Upper lobe of left lung (tissue), 6 donors: ENCODE measurements at regions not wholly inside any gene's neighbourhood (a gene's known extent, or its start where the extent isn't known, plus 50 kb on each side); places are given as distances from the start of the nearest gene placed in this dataset.

Source experiments
- ATAC-seq, 2 donors: fragments of 200-7000 bp; cut with Tn5 transposase; one replicate each; pipeline ENCODE4 v1.9.1; 2022; ENCODE audit warnings: mild to moderate bottlenecking in 2 of 2, moderate library complexity in 2 of 2; ENCODE audit not compliant: low FRiP score in 2 of 2
- DNase-seq, 2 donors: peaks; one replicate each; pipeline ENCODE4 v3.0.0-alpha.2; 2019 to 2020
- H3K27ac ChIP-seq, 4 donors: fragments of 200-600 bp; sonication (generic); one replicate each; pipeline ENCODE4 v1.5.1; 2016 to 2019
- H3K27me3 ChIP-seq, 4 donors: fragments of 200-600 bp; sonication (generic); one replicate each; pipeline ENCODE4 v1.5.1; 2017 to 2019
- H3K36me3 ChIP-seq, 4 donors: fragments of 200-600 bp; sonication (generic); one replicate each; pipeline ENCODE4 v1.5.1; 2016 to 2019
- H3K4me1 ChIP-seq, 4 donors: fragments of 200-600 bp; sonication (generic); one replicate each; pipeline ENCODE4 v1.5.1; 2018 to 2019
- H3K4me3 ChIP-seq, 4 donors: fragments of 200-600 bp; sonication (generic); one replicate each; pipeline ENCODE4 v1.5.1; 2017 to 2019; ENCODE audit warnings: mild to moderate bottlenecking in 2 of 4, moderate library complexity in 1 of 4
- H3K9me3 ChIP-seq, 4 donors: fragments of 200-600 bp; sonication (generic); one replicate each; pipeline ENCODE4 v1.5.1; 2018 to 2019
- EP300 ChIP-seq, 4 donors: sonication (generic); formaldehyde crosslinking; IDR thresholded peaks; one replicate each; pipeline ENCODE4 v1.5.1; 2017; ENCODE audit warnings: antibody characterized with exemption in 4 of 4, control low read depth in 2 of 4
- POLR2A ChIP-seq, 4 donors: fragments of 450-650 bp; IDR thresholded peaks; one replicate each; pipeline ENCODE4 v1.5.1; 2016 to 2017; ENCODE audit warnings: antibody characterized with exemption in 4 of 4, mild to moderate bottlenecking in 2 of 4
- POLR2AphosphoS5 ChIP-seq, 2 donors: sonication (generic); formaldehyde crosslinking; IDR thresholded peaks; one replicate each; pipeline ENCODE4 v1.5.1; 2017; ENCODE audit warnings: antibody characterized with exemption in 2 of 2
- WGBS, 2 donors: methylation state at CpG; one replicate each; pipeline ENCODE4 v1.1.5; 2017 to 2018; 5-methylcytosine and 5-hydroxymethylcytosine counted together
- TF ChIP-seq, protein P1 (sequence below), 6 experiments: fragments of 450-650 bp in 4 of 6; fragments of 200-600 bp in 2 of 6; sonication (generic) in 2 of 6; IDR thresholded peaks; one replicate each; pipeline ENCODE4 v1.5.1; 2016 to 2019; ENCODE audit warnings: antibody characterized with exemption in 6 of 6
- donor health status: DM: no; HTN: no; CAD: no; lungs with moderate emphysema.
- donor health status: DM: no; HTN: yes; CAD: no; lungs with severe emphysema.

GRCh38 chr2:47315475-47315874 is 53.6 kb upstream of the EPCAM start:
- Histone ChIP-seq H3K4me1 (peaks cover 8 to 14% (median 10%) of the 10 kb centered on the region in 4 donors), H3K9me3 (no peaks in the 10 kb centered on the region), H3K27me3 (no peaks in the 10 kb centered on the region), H3K27ac (no peak overlapping the region), H3K4me3 (no peak overlapping the region), H3K36me3 (no peaks in the 10 kb centered on the region)
- DNase-seq (no peak), ATAC-seq (no peak)
- TF ChIP-seq, protein P1, sequence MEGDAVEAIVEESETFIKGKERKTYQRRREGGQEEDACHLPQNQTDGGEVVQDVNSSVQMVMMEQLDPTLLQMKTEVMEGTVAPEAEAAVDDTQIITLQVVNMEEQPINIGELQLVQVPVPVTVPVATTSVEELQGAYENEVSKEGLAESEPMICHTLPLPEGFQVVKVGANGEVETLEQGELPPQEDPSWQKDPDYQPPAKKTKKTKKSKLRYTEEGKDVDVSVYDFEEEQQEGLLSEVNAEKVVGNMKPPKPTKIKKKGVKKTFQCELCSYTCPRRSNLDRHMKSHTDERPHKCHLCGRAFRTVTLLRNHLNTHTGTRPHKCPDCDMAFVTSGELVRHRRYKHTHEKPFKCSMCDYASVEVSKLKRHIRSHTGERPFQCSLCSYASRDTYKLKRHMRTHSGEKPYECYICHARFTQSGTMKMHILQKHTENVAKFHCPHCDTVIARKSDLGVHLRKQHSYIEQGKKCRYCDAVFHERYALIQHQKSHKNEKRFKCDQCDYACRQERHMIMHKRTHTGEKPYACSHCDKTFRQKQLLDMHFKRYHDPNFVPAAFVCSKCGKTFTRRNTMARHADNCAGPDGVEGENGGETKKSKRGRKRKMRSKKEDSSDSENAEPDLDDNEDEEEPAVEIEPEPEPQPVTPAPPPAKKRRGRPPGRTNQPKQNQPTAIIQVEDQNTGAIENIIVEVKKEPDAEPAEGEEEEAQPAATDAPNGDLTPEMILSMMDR (IDR thresholded peaks at IDR 0.05) = no peak
- TF ChIP-seq POLR2AphosphoS5 (IDR thresholded peaks at IDR 0.05) = no peak
- 87 to 93% methylated on average over 5 of the region's 5 CpGs for WGBS, 2 donors

DNA sequence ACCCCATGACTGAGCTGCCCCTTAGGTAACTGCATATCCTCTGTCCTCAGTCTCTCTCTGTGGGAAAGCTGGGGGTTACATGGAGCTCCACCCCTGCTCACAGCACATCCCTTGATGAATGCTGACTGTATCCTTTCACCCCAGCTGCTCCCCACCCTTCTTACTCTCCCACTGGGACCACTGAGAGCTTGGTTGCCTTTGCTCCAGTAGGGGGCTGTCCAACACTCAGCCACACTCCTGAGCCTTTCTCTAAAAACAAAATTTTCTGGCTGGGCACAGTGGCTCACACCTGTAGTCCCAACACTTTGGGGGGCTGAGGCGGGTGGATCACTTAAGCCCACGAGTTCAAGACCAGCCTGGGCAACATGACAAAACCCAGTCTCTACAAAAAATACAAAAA is 55.4 kb upstream of the EPCAM start:
- WGBS, 2 donors = 81 to 85% methylated on average over 2 of the region's 2 CpGs
- Histone ChIP-seq H3K9me3 (no peaks in the 10 kb centered on the region), H3K36me3 (no peaks in the 10 kb centered on the region), H3K4me1 (peaks cover 17 to 23% (median 20%) of the 10 kb centered on the region in 4 donors), H3K27me3 (no peaks in the 10 kb centered on the region), H3K27ac (no peak overlapping the region), H3K4me3 (no peak overlapping the region)
- TF ChIP-seq POLR2AphosphoS5 (IDR thresholded peaks at IDR 0.05) = no peak
- no peak for TF ChIP-seq EP300 (IDR thresholded peaks at IDR 0.05)
- TF ChIP-seq POLR2A (IDR thresholded peaks at IDR 0.05) = no peak
- TF ChIP-seq, protein P1 (IDR thresholded peaks at IDR 0.05) = no peak
- DNase-seq = no peak
- no peak for ATAC-seq

GRCh38 chr2:47313141-47313691 is 55.9 kb upstream of the EPCAM start:
- Histone ChIP-seq H3K27me3 (no peaks in the 10 kb centered on the region), H3K9me3 (no peaks in the 10 kb centered on the region), H3K27ac (no peak overlapping the region), H3K4me1 (peaks cover 17 to 23% (median 20%) of the 10 kb centered on the region in 4 donors), H3K36me3 (no peaks in the 10 kb centered on the region), H3K4me3 (no peak overlapping the region)
- WGBS, 2 donors = 50 to 55% methylated on average over 6 of the region's 6 CpGs
- peak in 1 of 2 donors; percentile 59 for DNase-seq
- TF ChIP-seq, protein P1 (IDR thresholded peaks at IDR 0.05) = no peak
- TF ChIP-seq EP300 (IDR thresholded peaks at IDR 0.05) (no peak), POLR2AphosphoS5 (IDR thresholded peaks at IDR 0.05) (no peak), POLR2A (IDR thresholded peaks at IDR 0.05) (no peak)
- peak in 1 of 2 donors; percentile 39 for ATAC-seq

- H3K4me3 ChIP-seq = no peak overlapping the region
- DNase-seq = no peak
- H3K9me3 ChIP-seq = no peaks in the 10 kb centered on the region
- no peak for TF ChIP-seq POLR2AphosphoS5 (IDR thresholded peaks at IDR 0.05)
- TF ChIP-seq EP300 (IDR thresholded peaks at IDR 0.05) = no peak
- TF ChIP-seq, protein P1 (IDR thresholded peaks at IDR 0.05) = no peak
- TF ChIP-seq POLR2A (IDR thresholded peaks at IDR 0.05) = no peak
- ATAC-seq = no peak
- peaks cover 17 to 23% (median 20%) of the 10 kb centered on the region in 4 donors for H3K4me1 ChIP-seq
- H3K36me3 ChIP-seq = no peaks in the 10 kb centered on the region
- WGBS, 2 donors = 87 to 95% methylated on average over 1 of the region's 1 CpG
- H3K27me3 ChIP-seq = no peaks in the 10 kb centered on the region
- no peak overlapping the region for H3K27ac ChIP-seq
These were observed 56.6 kb upstream of the EPCAM start for GRCh38 chr2:47312491-47312850.

- ATAC-seq (no peak), DNase-seq (no peak)
- 93 to 96% methylated on average over 7 of the region's 7 CpGs for WGBS, 2 donors
- Histone ChIP-seq H3K9me3 (no peaks in the 10 kb centered on the region), H3K4me3 (no peak overlapping the region), H3K36me3 (no peaks in the 10 kb centered on the region), H3K27ac (peak overlapping the region in 1 of 4 donors; percentile 69), H3K27me3 (no peaks in the 10 kb centered on the region), H3K4me1 (peaks cover 17 to 23% (median 20%) of the 10 kb centered on the region in 4 donors)
- TF ChIP-seq, protein P1 (IDR thresholded peaks at IDR 0.05) = no peak
- TF ChIP-seq EP300 (IDR thresholded peaks at IDR 0.05) = no peak
- no peak for TF ChIP-seq POLR2A (IDR thresholded peaks at IDR 0.05)
These were observed 57.2 kb upstream of the EPCAM start for GRCh38 chr2:47311764-47312490.
